Skin epidermis (tissue), 12 donors: ENCODE measurements at regions not wholly inside any gene's neighbourhood (a gene's known extent, or its start where the extent isn't known, plus 50 kb on each side); places are given as distances from the start of the nearest gene placed in this dataset.
"Not testable (repeated sequence)": the region's sequence is repeated elsewhere in the genome, so short reads cannot be mapped to it uniquely, and the experiment has no call there.

Experiments used
- H3K27ac ChIP-seq, 21 experiments: fragments of 200-600 bp; sonication (generic) in 11 of 21; one replicate each; pipeline ENCODE4 v1.5.0; 2020; ENCODE audit warnings: mild to moderate bottlenecking in 3 of 21, inconsistent platforms in 2 of 21, moderate library complexity in 2 of 21
- H3K4me3 ChIP-seq, 7 experiments: fragments of 200-600 bp; sonication (generic) in 2 of 7; one replicate each; pipeline ENCODE4 v1.5.0; 2020; ENCODE audit warnings: inconsistent platforms in 2 of 7, mild to moderate bottlenecking in 2 of 7, moderate library complexity in 1 of 7

GRCh38 chr9:42370172-42370571, 186.7 kb downstream of the SPATA31A6 start:
- H3K4me3 ChIP-seq = not testable (repeated sequence)

GRCh38 chr9:42371417-42371816, 188.0 kb downstream of the SPATA31A6 start:
- not testable (repeated sequence) for H3K4me3 ChIP-seq, H3K27ac ChIP-seq

More at GRCh38 chr9:42370172-42370571, 186.7 kb downstream of the SPATA31A6 start:
- not testable (repeated sequence) for H3K27ac ChIP-seq

DNA sequence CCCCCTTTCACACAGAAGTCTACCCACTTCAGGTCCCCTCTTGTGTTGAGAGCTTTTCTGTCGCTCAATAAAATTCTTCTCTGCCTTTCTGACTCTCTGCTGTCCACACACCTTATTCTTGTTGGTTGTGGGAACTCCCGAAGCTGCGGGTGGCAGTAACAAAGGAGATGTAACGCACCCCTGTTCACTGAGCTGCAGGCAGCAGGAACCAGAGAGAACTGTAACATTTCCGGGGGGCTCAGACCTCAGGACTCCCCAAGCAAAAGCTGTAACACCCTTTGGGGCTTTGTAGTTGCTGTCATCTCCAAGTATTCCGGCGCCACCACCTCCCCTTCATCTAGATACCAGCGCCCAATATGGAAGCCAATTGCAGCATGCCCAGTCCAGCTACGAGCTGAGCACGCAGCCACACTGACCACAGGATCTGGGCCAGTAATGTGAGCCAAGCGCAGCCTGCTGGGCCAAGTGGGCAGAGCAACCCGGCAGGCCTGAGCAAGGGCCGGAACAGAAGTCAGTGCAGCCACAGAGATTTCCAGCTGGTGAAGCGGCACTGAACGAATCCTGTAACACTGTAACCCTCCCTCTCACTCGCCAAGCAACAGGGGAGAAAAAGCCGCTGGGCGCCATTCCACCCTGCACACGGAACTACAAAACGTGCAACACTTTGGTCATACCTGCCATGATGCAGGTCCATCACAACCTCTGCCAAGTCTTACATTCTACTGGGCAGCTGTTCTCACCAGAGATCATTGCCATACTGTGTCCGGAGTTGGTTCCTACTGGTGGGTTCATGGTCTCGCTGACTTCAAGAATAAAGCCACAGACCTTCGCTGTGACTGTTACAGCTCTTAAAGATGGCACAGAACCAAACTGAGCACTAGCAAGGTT, 194.3 kb downstream of the SPATA31A6 start:
- not testable (repeated sequence) for H3K27ac ChIP-seq, H3K4me3 ChIP-seq

DNA sequence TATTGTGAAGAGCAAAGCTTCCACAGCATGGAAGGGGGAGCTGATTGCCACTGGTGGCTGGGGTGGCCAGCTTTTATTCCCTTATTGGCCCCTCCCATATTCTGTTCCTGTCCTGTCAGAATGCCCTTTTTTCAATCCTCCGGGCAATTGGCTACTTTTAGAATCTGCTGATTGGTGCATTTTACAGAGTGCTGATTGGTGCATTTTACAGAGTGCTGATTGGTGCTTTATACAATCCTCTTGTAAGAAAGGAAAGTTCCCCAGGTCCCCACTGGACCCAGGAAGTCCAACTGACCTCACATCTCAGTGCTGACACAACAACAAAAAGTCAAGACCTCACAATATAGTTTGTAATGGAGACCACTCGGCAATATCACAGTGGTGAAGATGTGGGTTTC, 195.0 kb downstream of the SPATA31A6 start:
- Histone ChIP-seq H3K4me3 (no peak overlapping the region), H3K27ac (no peak overlapping the region)

DNA sequence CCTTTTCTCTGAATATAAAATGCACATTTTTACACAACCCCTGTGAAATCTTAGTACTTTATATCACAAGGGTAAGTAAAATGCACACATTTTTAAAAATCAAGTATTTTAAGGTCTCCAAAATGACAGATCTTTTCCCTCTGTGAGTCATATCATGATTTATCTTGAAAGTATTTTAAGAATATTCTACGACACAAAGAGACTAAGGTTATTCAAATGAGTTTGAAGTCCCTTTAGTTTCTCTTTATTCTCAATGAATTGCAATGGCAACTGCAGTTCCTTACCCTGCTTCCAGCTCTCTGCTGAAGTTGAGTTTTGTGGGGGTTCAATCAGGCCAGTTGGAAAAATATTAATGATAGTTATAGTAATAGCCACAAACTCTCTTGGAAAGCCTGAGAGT, 196.1 kb downstream of the SPATA31A6 start:
- H3K27ac ChIP-seq, H3K4me3 ChIP-seq: not testable (repeated sequence)

DNA sequence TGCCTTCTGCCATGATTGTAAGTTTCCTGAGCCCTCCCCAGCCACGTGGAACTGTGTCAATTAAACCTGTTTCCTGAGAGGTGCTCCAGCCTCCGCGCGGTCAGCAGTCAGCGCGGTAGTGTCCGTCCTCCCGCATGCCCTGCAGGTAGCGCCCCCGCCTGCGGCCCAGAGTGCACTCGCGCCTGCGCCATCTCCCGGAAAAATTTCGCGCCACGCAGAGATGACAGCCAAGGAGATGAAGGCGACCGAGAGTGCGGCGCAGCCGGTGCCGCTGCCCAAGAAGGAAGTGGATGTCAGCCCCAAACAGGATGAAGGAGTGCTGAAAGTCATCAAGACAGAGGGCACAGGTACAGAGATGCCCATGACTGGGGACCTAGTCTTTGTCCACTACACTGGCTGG, 201.1 kb downstream of the SPATA31A6 start:
- H3K4me3 ChIP-seq, H3K27ac ChIP-seq: not testable (repeated sequence)

GRCh38 chr9:42385574-42386120, 202.2 kb downstream of the SPATA31A6 start:
- not testable (repeated sequence) for H3K4me3 ChIP-seq, H3K27ac ChIP-seq

DNA sequence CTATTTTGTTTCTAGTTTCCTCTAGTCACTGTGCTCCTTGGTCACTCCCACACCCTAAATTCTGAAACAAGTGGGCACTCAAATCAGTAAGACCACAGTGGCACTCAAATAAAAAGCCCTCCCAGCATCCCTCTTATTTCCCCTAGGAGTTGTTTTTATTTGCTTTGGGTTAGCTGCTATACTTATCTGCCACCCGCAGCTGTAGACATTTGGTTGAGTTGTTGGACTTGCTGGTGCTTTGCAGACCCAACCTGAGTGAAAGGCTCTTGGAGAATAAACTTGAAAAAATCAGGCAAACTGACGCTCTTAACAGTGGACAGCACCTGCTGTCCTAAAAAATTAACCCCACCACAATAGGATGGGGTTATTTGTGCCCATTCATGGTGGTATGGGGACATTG, 203.0 kb downstream of the SPATA31A6 start:
- H3K4me3 ChIP-seq = no peak overlapping the region
- no peak overlapping the region for H3K27ac ChIP-seq

- Histone ChIP-seq H3K4me3 (no peak overlapping the region), H3K27ac (no peak overlapping the region)
These were observed 204.8 kb downstream of the SPATA31A6 start for GRCh38 chr9:42388146-42388690.

DNA sequence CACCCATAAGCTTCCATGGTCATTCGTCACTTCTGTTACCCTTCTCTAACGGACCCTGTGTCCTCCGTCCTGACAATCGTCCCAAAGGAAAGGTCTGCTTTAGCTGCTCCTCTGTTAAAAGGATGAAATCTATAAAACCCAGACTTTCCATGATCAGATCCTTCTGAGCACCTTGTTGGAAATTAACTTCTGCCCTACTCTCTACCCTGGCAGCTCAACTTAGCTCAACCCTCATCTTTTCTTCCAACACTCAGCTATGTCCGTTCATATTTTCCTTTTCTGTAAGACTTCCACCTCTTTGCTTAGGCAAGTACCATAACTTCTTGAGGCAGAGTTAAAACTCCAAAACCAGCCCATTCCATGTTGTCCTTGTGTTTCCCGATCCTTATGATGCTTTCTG, 205.4 kb downstream of the SPATA31A6 start:
- H3K4me3 ChIP-seq = no peak overlapping the region
- no peak overlapping the region for H3K27ac ChIP-seq

DNA sequence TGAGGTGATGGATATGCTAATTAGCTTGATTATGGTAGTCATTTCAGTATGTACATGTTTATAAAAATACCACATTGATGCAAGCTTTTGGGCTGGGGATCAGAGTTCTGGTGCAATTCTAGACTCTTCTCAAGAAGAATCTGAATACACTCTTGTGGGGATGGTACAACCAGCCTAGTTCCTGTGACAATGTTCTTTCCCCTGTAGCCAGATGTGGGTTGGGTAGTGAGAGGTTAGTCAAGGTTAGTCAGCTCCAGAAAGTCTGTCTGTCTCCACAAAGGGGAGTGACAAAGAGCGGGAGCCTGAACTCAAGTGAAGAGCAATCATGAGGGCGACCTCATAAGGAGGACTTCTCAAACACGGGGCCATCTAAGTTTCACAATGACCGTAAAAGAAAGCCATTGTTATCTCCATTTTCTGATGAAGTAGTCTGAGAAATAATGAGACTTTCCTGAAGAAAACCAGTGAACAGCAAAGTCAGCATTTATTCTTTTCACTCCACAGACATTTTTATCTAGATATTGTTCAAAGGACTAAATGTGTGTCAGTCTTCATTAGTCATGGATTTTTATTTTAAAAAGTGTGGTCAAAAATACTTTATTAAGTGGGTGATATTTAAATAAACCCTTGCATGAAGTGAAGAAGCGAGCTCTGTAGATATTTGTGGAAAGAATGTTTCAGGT, 209.5 kb downstream of the SPATA31A6 start:
- H3K27ac ChIP-seq, H3K4me3 ChIP-seq: not testable (repeated sequence)

DNA sequence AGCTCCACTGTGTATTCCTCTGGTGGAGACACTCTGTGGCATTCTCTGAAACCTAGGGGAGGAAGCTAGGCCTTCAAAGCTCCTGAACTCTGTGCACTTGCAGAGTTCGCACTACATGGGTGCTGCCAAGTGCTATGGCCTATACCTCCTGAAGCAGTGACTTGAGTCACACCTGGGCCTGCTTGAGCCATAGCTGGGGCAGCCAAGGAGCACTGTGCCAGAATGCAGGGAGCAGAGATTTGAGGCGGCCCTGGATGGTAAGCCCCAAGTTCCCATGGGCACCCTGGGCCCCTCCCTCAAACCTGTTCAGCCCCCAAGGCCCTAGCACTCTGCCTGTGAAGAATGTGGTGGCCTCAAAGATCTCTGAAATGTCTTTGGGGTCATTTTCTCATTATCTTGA, 212.9 kb downstream of the SPATA31A6 start:
- no peak overlapping the region for H3K27ac ChIP-seq

DNA sequence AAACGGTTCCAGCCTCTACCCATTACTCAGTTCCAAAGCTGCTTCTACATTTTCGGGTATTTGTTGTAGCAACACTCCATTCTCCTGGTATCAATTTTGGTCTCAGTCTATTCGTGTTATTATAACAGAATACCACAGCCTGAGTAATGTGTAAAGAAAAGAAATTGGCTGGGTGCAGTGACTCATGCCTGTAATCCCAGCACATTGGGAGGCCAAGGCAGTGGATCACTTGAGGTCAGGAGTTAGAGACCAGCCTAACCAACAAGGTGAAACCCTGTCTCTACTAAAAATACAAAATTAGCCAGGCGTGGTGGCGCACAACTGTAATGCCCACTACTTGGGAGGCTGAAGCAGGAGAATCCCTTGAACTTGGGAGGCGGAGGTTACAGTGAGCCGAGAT, 213.9 kb downstream of the SPATA31A6 start:
- not testable (repeated sequence) for H3K4me3 ChIP-seq, H3K27ac ChIP-seq

More for the DNA sequence above, 212.9 kb downstream of the SPATA31A6 start:
- H3K4me3 ChIP-seq = no peak overlapping the region

- H3K4me3 ChIP-seq, H3K27ac ChIP-seq: not testable (repeated sequence)
These were observed 219.5 kb downstream of the SPATA31A6 start for GRCh38 chr9:42402919-42403318.

GRCh38 chr9:42409581-42409980, 226.1 kb downstream of the SPATA31A6 start:
- not testable (repeated sequence) for H3K4me3 ChIP-seq, H3K27ac ChIP-seq

DNA sequence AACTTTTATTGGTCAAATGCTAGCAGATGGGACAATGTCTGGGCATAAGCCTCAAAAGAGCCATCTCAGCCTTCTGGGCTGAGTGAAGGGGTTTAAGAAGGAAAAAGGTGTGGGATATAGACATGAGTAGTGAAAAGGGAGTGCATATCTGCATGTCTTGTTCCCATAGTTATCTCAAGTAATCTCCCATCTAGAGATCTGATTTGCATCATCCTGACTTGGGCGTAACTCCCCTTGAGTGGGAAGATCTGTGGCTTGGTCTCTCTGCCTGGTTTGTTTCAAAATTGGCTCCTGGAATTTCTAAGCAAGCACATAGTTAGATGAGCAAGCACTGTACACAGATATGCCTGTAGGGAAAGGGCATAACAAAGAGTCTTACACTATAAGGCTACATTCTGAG, 228.9 kb downstream of the SPATA31A6 start:
- not testable (repeated sequence) for H3K27ac ChIP-seq, H3K4me3 ChIP-seq

- H3K4me3 ChIP-seq, H3K27ac ChIP-seq: not testable (repeated sequence)
These were observed 231.4 kb downstream of the SPATA31A6 start for GRCh38 chr9:42414865-42415264.

DNA sequence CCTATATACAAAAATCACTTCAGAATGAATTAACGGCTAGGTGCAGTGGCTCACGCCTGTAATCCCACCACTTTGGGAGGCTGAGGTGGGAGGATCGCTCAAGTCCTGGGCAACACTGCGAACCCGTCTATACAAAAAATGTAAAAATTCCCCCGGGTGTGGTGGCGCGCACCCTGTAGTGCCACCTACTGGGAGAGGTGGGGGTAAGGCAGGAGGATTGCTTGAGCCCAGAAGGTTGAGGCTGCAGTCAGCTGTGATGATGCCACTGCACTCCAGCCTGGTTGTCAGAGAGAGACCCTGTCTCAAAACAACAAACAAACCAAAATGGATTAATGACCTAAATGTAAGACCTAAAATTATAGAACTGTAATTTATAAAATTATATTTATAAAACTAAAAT, 236.2 kb downstream of the SPATA31A6 start:
- H3K27ac ChIP-seq, H3K4me3 ChIP-seq: not testable (repeated sequence)

GRCh38 chr9:42420324-42420723, 236.9 kb downstream of the SPATA31A6 start:
- H3K4me3 ChIP-seq, H3K27ac ChIP-seq: not testable (repeated sequence)

DNA sequence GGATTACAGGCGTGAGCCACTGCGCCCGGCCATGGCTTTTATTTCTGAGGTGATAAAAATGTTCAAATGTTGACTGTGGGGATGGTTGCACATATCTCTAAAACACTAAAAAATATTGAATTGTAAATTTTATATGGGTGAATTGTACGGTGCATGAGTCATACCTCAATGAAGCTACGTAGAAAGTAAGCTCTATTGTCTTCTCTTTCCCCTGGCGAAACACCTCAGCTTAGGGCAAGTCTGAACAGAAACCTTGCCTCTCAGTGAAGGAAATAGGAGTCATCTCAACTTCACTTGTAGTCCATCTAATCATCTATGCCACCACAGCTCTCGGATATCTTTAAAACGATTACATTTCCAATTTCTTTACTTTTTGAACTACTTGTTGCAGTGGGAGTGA, 238.2 kb downstream of the SPATA31A6 start:
- not testable (repeated sequence) for H3K4me3 ChIP-seq
- peak overlapping the region in 1 of 21 experiments; percentile 71 for H3K27ac ChIP-seq
